GM12878 (cell line): ENCODE measurements at regions not wholly inside any gene's neighbourhood (a gene's known extent, or its start where the extent isn't known, plus 50 kb on each side); places are given as distances from the start of the nearest gene placed in this dataset.

Experiments used
- ATAC-seq: fragments of 200-7000 bp; cut with Tn5 transposase; 3 replicates; pipeline ENCODE4 v1.9.1; 2020; ENCODE audit warnings: mild to moderate bottlenecking, moderate library complexity
- BruUV-seq: library from RNA; stranded (reverse); fragments of 400-500 nt; replicated peaks from 2 replicates; lab custom pipeline; 2021; lab: Mats Ljungman, UMichigan
- CTCF ChIA-PET: fragments of 300-600 bp; sonication (Branson Sonifier 250); formaldehyde crosslinking; extraction: SDS; loops from one replicate; lab custom pipeline; 2021; ENCODE audit warnings: inconsistent platforms; lab: Yijun Ruan, JAX
- POLR2A ChIA-PET: fragments of 350-600 bp; formaldehyde crosslinking; extraction: SDS; loops from one replicate; lab custom pipeline; 2021; ENCODE audit warnings: inconsistent platforms; lab: Charles Lee
- RAD21 ChIA-PET: fragments of 300-600 bp; sonication (Branson Sonifier 250); formaldehyde crosslinking; loops from one replicate; lab custom pipeline; 2023; ENCODE audit warnings: antibody characterized with exemption; ENCODE audit not compliant: unreplicated experiment; lab: Charles Lee
- SMC1A ChIA-PET: fragments of 300-600 bp; sonication (Branson Sonifier 250); formaldehyde crosslinking; loops from one replicate; lab custom pipeline; 2023; ENCODE audit not compliant: unreplicated experiment, uncharacterized antibody; lab: Charles Lee
- DNase-seq: peaks from one replicate; pipeline ENCODE4 v3.0.0-alpha.2; 2011; ENCODE audit warnings: low read depth, low spot score
- FAIRE-seq: peaks from 3 replicates; lab custom pipeline; 2011; peaks lifted over from hg19 to GRCh38; lab: Jason Lieb, UNC
- H2AFZ ChIP-seq: 2 replicates; pipeline ENCODE4 v1.6.0; 2011; ENCODE audit warnings: low read depth, low read length, control low read depth; ENCODE audit not compliant: control insufficient read depth
- H3K27ac ChIP-seq: 2 replicates; pipeline ENCODE4 v1.5.1; 2011; ENCODE audit warnings: control low read depth; ENCODE audit not compliant: control insufficient read depth, insufficient read depth
- H3K27me3 ChIP-seq, 2 experiments: replicated peaks in 1 of 2; 2 replicates each; pipeline versions ENCODE4 v1.6.0 to v1.6.1; 2011; ENCODE audit warnings: low read length in 1 of 2; ENCODE audit not compliant: control insufficient read depth in 2 of 2, insufficient read depth in 2 of 2
- H3K36me3 ChIP-seq, 2 experiments: 2 replicates each; pipeline ENCODE4 v1.5.1; 2011; ENCODE audit warnings: low read length in 1 of 2; ENCODE audit not compliant: control insufficient read depth in 2 of 2, insufficient read depth in 2 of 2
- H3K4me1 ChIP-seq: 2 replicates; pipeline ENCODE4 v1.6.1; 2011; ENCODE audit warnings: mild to moderate bottlenecking, low read length, moderate library complexity, mixed read lengths; ENCODE audit not compliant: control insufficient read depth, insufficient read depth
- H3K4me2 ChIP-seq: 2 replicates; pipeline ENCODE4 v1.6.0; 2011; ENCODE audit warnings: control low read depth; ENCODE audit not compliant: control insufficient read depth, insufficient read depth
- H3K4me3 ChIP-seq: fragments of 200-600 bp; sonication (generic); 2 replicates; pipeline ENCODE4 v1.5.1; 2016
- H3K79me2 ChIP-seq: 2 replicates; pipeline ENCODE4 v1.6.0; 2011; ENCODE audit warnings: low read length; ENCODE audit not compliant: control insufficient read depth, insufficient read depth
- H3K9ac ChIP-seq: 2 replicates; pipeline ENCODE4 v1.8.0; 2011; ENCODE audit warnings: low read length, control low read depth, mixed read lengths; ENCODE audit not compliant: control insufficient read depth, insufficient read depth
- H3K9me3 ChIP-seq: replicated peaks from 3 replicates; pipeline ENCODE4 v1.5.1; 2011; ENCODE audit warnings: mild to moderate bottlenecking, low read length; ENCODE audit not compliant: control insufficient read depth, insufficient read depth
- H4K20me1 ChIP-seq: 2 replicates; pipeline ENCODE4 v1.6.0; 2011; ENCODE audit not compliant: control insufficient read depth, insufficient read depth
- BRCA1 ChIP-seq: IDR thresholded peaks from 2 replicates; pipeline ENCODE4 v1.6.1; 2011; ENCODE audit warnings: low read depth, low read length, improper control_type of control experiment
- CHD2 ChIP-seq: IDR thresholded peaks from 2 replicates; pipeline ENCODE4 v1.6.1; 2011; ENCODE audit warnings: low read depth, low read length, improper control_type of control experiment, borderline replicate concordance
- EGR1 ChIP-seq, 2 experiments: IDR thresholded peaks; 1 replicate in 1 of 2; 2 replicates in 1 of 2; pipeline ENCODE4 v1.6.1; 2011 to 2012; ENCODE audit warnings: low read depth in 2 of 2, low read length in 2 of 2, borderline replicate concordance in 1 of 2, mild to moderate bottlenecking in 1 of 2, moderate library complexity in 1 of 2
- RAD51 ChIP-seq: fragments of 450-650 bp; IDR thresholded peaks from 2 replicates; pipeline ENCODE4 v1.6.1; 2016; ENCODE audit warnings: moderate library complexity, mild to moderate bottlenecking, inconsistent platforms
- SRF ChIP-seq, 2 experiments: IDR thresholded peaks; 2 replicates each; pipeline ENCODE4 v1.6.1; 2011; ENCODE audit warnings: low read depth in 2 of 2, low read length in 2 of 2, mild to moderate bottlenecking in 1 of 2, moderate library complexity in 1 of 2
- TBL1XR1 ChIP-seq: IDR thresholded peaks from 2 replicates; pipeline ENCODE4 v1.6.1; 2012; ENCODE audit warnings: low read depth, low read length, improper control_type of control experiment
- YY1 ChIP-seq: IDR thresholded peaks from 2 replicates; pipeline ENCODE4 v1.6.1; 2011; ENCODE audit warnings: low read depth, mild to moderate bottlenecking, low read length
- ZNF207 ChIP-seq: fragments of 450-650 bp; IDR thresholded peaks from 2 replicates; pipeline ENCODE4 v1.6.1; 2014; ENCODE audit warnings: antibody characterized with exemption, mild to moderate bottlenecking, borderline replicate concordance
- WGBS: methylation state at CpG from one replicate; pipeline ENCODE4 v1.1.6; 2016; ENCODE audit warnings: low lambda C conversion rate; ENCODE audit not compliant: insufficient replicate concordance, insufficient coverage; ENCODE audit errors: missing lambda C conversion rate; 5-methylcytosine and 5-hydroxymethylcytosine counted together
- in situ Hi-C: fragments of 300-500 bp; cut with MboI; formaldehyde crosslinking; loops from 9 replicates; pipeline ENCODE4 v1.14.3; 2018; ENCODE audit warnings: mixed read lengths
- intact Hi-C: fragments of 100-400 bp; cut with micrococcal nuclease; formaldehyde crosslinking; loops from one replicate; pipeline ENCODE4 v1.14.2; 2022; ENCODE audit not compliant: unreplicated experiment
- TF ChIP-seq, protein P1 (sequence below): fragments of 450-650 bp; IDR thresholded peaks from 2 replicates; pipeline ENCODE4 v1.6.1; 2018; ENCODE audit warnings: borderline replicate concordance, mild to moderate bottlenecking; ENCODE audit not compliant: partially characterized antibody
- TF ChIP-seq, protein P2 (sequence below): IDR thresholded peaks from 2 replicates; pipeline ENCODE4 v1.6.1; 2012; ENCODE audit warnings: low read depth, low read length, improper control_type of control experiment
- TF ChIP-seq, protein P3 (sequence below): fragments of 450-650 bp; IDR thresholded peaks from 2 replicates; pipeline ENCODE4 v1.6.1; 2016; ENCODE audit warnings: mild to moderate bottlenecking

DNA sequence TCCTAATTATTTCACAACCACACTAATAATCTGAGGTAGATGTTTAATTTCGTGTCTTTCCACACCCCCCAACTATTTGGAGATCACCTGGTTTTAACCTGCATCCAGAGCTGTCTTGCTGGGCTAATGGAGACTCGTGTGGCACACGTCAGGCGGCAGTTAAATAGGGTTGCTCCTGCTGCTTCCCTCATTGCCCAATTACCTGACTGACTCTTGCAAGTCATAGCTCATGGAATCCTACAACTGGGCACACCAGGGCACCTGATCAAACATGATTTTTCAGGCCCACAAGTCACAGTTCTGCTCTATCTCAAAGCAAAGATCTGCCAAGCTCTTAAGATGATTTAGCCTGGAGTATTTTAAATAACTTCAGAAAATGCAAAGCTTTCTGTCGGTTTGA lies 1430.4 kb upstream of the ACVR2A start:
- H4K20me1 ChIP-seq = no peaks in the 10 kb centered on the region
- H3K9ac ChIP-seq = no peak overlapping the region
- BruUV-seq = no TSS peak
- ATAC-seq (no peak), FAIRE-seq (no peak), DNase-seq (no peak)
- H3K4me2 ChIP-seq = no peak overlapping the region
- 36% methylated on average over 5 of the region's 5 CpGs for WGBS
- RAD21 ChIA-PET = no interaction called here
- CTCF ChIA-PET = interaction anchor here (0.9 to 1.0 kb wide), 2 partner anchors 107 to 111 kb away, joined by 3 read pairs; no protein-coding TSS in a partner anchor
- no peaks in the 10 kb centered on the region for H3K79me2 ChIP-seq
- no peaks in the 10 kb centered on the region for H3K4me1 ChIP-seq
- no peak overlapping the region for H3K4me3 ChIP-seq
- intact Hi-C loops (no loop called here), in situ Hi-C loops (no loop called here)
- no peak overlapping the region for H3K27ac ChIP-seq
- H2AFZ ChIP-seq = no peak overlapping the region
- TF ChIP-seq, protein P1, sequence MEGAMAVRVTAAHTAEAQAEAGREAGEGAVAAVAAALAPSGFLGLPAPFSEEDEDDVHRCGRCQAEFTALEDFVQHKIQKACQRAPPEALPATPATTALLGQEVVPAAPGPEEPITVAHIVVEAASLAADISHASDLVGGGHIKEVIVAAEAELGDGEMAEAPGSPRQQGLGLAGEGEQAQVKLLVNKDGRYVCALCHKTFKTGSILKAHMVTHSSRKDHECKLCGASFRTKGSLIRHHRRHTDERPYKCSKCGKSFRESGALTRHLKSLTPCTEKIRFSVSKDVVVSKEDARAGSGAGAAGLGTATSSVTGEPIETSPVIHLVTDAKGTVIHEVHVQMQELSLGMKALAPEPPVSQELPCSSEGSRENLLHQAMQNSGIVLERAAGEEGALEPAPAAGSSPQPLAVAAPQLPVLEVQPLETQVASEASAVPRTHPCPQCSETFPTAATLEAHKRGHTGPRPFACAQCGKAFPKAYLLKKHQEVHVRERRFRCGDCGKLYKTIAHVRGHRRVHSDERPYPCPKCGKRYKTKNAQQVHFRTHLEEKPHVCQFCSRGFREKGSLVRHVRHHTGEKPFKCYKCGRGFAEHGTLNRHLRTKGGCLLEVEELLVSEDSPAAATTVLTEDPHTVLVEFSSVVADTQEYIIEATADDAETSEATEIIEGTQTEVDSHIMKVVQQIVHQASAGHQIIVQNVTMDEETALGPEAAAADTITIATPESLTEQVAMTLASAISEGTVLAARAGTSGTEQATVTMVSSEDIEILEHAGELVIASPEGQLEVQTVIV = no peak
- TF ChIP-seq, protein P2, sequence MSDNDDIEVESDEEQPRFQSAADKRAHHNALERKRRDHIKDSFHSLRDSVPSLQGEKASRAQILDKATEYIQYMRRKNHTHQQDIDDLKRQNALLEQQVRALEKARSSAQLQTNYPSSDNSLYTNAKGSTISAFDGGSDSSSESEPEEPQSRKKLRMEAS = no peak
- TF ChIP-seq RAD51 (no peak), SRF (IDR thresholded peaks at IDR 0.05; ENCODE audit: low read depth in 2 of 2, low read length in 2 of 2) (no peak), BRCA1 (no peak), EGR1 (IDR thresholded peaks at IDR 0.05; ENCODE audit: borderline replicate concordance in 1 of 2, low read depth in 2 of 2, low read length in 2 of 2) (no peak), ZNF207 (no peak), CHD2 (no peak), YY1 (no peak), TBL1XR1 (no peak)
- TF ChIP-seq, protein P3, sequence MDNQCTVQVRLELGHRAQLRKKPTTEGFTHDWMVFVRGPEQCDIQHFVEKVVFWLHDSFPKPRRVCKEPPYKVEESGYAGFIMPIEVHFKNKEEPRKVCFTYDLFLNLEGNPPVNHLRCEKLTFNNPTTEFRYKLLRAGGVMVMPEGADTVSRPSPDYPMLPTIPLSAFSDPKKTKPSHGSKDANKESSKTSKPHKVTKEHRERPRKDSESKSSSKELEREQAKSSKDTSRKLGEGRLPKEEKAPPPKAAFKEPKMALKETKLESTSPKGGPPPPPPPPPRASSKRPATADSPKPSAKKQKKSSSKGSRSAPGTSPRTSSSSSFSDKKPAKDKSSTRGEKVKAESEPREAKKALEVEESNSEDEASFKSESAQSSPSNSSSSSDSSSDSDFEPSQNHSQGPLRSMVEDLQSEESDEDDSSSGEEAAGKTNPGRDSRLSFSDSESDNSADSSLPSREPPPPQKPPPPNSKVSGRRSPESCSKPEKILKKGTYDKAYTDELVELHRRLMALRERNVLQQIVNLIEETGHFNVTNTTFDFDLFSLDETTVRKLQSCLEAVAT = no peak
- POLR2A ChIA-PET = interaction anchor here (1.1 kb wide), 1 partner anchor 78 kb away, joined by 3 read pairs; no protein-coding TSS in a partner anchor
- SMC1A ChIA-PET = interaction anchor here (0.8 to 2.0 kb wide), 5 partner anchors 9 to 109 kb away, joined by 3 to 4 read pairs (median 3); no protein-coding TSS in a partner anchor
- no peaks in the 10 kb centered on the region for H3K27me3 ChIP-seq
- H3K9me3 ChIP-seq = no peaks in the 10 kb centered on the region
- no peaks in the 10 kb centered on the region for H3K36me3 ChIP-seq
